Glomerular endothelial cell (primary cell): ENCODE measurements at regions not wholly inside any gene's neighbourhood (a gene's known extent, or its start where the extent isn't known, plus 50 kb on each side); places are given as distances from the start of the nearest gene placed in this dataset.
"Not testable (repeated sequence)": the region's sequence is repeated elsewhere in the genome, so short reads cannot be mapped to it uniquely, and the experiment has no call there.

Experiments used
- DNase-seq: peaks from one replicate; pipeline ENCODE4 v3.0.0-alpha.2; 2011; ENCODE audit warnings: low read depth, low spot score; ENCODE audit errors: extremely low read depth

- not testable (repeated sequence) for DNase-seq
Observed at GRCh38 chr6:3672339-3672738, 79.2 kb downstream of the PXDC1 start.

DNA sequence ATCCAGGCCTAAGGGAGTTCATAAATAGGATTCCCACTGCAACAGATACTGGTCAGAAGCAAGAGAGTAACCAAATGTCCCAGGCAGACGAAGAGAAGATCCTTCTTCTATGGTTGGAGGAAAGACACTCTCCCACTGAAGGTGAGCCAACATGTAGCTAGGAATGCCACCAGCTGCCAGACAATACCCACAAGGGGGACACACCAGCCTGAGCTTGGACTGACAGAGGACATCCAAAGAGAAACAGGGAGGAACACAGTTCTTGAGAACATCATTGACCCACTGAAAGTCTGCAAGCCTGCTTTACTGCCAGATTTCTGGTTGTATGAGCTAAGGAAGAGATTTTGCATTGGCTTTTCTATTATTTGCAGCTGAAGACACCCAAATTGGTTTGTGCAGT lies 80.1 kb downstream of the PXDC1 start:
- DNase-seq: no peak

- no peak for DNase-seq
Observed at GRCh38 chr6:3670356-3670755, 81.2 kb downstream of the PXDC1 start.

DNA sequence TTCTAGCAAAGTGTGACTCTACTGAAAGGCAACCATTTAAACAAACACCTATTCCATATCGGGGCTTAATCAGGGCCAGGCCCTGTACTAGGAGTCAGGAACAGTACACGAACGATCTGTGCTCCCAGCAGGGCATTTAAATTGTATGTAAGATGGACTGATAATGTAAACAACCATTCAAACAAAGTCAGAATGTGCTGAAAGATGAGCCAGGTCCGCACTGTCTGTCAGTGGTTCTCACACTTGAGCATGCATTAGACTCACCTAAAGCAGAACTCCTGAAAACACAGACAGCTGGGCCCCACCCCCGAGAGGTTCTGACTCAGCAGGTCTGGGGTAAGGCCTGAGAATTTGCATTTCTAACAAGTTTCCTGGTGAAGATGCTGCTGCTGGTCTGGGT lies 81.6 kb downstream of the PXDC1 start:
- DNase-seq: no peak

DNA sequence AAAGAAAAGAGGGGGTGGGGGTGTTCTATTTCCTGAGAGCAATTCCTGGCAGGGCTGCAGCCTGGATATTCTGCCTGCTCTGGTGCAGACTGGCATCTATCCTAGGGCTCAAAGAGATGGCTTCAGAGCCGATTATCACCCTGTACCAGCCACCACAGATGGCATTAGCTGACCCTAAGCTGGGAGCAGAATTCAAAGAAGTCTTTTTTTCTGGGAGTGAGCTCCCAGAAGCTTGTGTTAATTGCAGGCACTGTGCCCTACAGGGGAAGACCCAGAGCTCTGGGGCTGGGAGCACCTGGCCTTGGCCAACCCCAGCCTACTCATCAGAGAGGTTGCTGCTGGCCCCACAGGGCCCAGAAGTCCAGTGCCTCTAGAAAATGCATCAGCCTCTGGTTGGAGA lies 85.9 kb downstream of the PXDC1 start:
- no peak for DNase-seq

DNA sequence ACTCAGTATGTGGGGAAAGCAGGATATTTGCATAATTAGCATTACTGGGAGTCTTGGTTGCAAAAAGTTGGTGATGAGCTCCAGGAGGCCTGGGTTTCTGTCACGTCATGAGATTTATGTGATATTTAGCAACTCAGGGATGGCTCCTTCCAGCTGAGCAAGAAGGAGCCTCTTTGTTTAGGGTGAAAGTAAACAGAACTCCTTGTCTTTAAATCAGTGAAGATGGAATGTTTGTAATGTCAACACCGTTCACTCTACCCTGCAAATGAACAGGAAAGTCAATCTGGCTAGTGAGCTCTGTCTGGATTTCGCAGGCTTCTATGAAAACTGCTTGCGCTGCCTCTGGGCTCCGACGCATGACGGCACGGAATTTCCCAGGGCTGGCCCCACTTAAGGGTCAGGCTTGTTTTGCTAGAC lies 86.9 kb downstream of the PXDC1 start:
- no peak for DNase-seq

DNA sequence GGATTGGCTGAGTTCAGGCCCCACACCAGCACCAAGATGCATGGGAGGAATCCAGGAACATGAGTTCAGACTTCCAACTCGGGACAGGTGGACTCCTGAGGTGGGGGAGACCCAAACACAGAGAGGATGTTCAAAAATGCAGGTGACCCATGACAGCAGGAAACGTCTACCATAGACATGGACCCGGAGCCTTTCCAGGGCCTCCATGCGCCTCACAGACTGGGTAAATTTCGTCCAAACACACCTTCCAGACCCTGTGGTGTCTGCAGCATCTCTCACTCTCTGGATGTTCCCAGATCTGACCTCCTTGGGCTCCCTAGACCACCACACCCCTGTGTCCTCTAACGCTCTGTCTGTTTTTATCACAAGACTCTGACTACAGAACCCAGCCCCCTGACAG lies 87.7 kb downstream of the PXDC1 start:
- DNase-seq: no peak

DNA sequence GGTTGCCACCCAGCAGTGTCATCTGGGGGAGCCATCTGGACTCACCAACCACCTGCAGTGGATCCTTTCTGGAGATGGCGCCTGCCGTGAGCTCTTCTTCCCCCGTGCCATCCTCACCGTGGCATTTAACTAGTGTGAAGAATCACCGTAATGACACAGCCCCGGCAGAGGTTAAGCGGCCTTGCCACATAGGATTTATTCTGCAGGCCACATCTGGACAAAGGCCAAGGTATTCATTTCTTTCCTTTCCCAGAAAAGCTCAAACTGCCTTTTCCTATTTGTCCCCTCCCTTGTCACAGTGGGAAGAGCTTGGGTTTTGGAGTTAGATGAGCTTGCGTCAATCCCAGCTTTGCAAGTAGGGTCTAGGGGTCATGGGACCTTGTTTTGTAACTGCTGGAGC lies 88.4 kb downstream of the PXDC1 start:
- DNase-seq: no peak

DNA sequence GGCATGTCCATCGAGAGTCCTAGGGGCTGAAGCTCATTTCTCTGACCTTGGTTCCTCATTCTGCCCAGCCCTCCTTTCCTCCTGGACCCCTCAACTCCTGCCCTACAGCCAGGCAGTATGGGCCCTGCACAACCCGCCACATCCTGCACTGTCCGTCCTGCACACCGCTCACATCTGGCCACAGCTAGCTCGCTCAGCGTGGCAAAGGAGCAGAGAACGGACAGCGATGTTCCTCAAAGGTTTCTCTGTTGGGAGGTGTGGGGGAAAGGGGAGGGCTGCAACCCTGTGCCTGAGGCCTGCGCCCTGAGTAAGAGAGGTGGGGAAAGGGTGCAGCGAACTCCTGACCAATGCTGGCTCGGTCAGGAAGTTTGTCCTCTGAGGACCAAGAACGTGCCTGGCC lies 90.1 kb downstream of the PXDC1 start:
- no peak for DNase-seq

GRCh38 chr6:3660473-3660872 lies 91.0 kb downstream of the PXDC1 start:
- DNase-seq: no peak

GRCh38 chr6:3659748-3660147 lies 91.8 kb downstream of the PXDC1 start:
- DNase-seq: no peak

GRCh38 chr6:3656076-3656475 lies 95.4 kb downstream of the PXDC1 start:
- DNase-seq: no peak

DNA sequence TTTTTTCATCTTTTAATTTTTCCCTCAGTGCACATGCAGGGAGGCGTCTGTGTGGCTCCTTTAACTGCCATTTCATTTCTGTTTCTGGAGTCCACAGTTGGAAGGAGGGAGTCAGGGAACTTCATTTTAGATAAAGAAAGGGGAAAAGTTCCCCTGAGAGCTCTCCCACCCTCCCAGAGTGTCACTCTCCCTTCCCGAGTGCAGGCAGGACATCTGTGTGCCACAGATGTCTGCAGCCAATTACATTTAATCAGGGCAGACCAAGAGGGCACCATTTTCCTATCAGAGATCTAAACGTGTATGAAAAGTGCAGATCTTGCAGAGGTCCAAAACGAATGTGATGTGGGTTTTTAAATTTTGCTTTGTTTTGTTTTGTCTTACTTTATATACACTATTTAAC lies 96.6 kb downstream of the PXDC1 start:
- no peak for DNase-seq

DNA sequence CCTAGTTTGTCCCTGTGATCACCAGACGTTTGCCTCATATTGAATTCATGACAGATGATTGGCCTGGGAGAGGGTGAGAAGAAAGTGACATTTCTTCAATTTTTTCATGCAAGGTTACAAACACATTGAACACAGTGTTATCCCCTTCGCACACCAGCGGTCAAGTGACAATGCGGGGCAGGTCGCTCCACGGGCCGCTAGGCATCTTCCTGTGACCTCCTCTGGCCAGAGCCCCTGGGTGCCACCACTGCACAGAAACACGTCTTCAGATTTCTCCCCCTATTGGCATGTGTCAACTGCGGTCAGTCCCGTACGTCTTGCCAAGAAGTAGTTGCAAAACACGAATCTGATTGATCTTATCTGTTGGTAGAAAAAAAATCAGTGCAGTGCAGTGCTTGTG lies 97.1 kb downstream of the PXDC1 start:
- DNase-seq: no peak

- DNase-seq: no peak
Observed at GRCh38 chr6:3653528-3654070, 97.9 kb downstream of the PXDC1 start.

GRCh38 chr6:3651698-3652229 lies 99.7 kb downstream of the PXDC1 start:
- DNase-seq: no peak

DNA sequence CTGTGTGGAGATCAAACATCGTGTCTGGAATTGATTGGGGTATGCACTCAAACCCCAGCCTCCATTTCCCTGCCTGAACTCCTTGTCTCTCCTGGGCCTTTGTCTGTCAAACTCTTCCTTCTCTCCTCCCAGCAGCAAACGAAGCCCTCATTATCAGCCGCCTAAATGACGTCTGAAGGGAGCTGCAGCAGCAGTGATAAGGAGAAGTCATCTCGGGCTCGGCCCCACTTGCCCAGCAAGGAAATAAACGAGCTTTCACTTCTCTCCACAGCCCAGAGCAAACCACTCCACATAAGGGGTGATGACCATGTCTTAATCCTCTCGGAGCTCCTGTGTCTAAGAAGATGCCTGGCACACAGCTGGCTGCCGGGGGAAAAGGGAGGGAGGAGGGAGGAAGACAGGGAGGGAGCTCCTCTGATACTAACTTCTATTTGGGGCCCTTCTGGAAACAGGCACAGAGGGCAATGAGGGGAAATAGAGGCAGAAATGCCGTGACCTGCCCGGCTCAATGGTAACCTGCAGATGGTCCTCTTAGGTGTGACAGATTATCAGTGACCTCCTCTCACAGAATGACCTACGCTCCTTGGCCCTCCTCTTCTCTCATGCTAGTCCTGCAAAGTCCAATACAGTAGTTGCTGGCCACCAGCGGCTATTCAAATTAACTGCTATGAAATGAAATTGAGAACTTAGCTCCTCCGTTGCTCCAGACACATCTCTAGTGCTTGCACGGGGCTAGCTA lies 100.4 kb downstream of the PXDC1 start:
- no peak for DNase-seq

GRCh38 chr6:3650076-3650958 lies 101.2 kb downstream of the PXDC1 start:
- DNase-seq: no peak

DNA sequence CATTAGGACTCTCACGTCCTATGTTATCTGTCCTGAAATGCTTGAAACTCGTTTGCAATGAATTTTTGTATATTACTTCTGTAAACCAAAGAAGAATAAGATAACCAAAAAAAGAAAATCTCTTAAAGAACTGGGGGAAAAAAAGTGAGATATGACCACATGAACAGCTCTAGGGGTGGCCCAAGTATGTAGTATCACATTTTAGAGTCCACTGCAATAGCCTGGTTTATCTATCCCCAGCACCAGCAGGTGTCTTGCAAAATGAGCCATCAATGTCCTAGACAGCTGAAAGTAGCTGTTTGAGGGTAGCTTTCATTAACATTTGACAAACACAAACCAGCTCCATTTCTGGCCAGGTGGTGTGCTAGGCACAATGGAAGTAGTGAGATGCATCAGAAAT lies 102.8 kb downstream of the PXDC1 start:
- DNase-seq: no peak

DNA sequence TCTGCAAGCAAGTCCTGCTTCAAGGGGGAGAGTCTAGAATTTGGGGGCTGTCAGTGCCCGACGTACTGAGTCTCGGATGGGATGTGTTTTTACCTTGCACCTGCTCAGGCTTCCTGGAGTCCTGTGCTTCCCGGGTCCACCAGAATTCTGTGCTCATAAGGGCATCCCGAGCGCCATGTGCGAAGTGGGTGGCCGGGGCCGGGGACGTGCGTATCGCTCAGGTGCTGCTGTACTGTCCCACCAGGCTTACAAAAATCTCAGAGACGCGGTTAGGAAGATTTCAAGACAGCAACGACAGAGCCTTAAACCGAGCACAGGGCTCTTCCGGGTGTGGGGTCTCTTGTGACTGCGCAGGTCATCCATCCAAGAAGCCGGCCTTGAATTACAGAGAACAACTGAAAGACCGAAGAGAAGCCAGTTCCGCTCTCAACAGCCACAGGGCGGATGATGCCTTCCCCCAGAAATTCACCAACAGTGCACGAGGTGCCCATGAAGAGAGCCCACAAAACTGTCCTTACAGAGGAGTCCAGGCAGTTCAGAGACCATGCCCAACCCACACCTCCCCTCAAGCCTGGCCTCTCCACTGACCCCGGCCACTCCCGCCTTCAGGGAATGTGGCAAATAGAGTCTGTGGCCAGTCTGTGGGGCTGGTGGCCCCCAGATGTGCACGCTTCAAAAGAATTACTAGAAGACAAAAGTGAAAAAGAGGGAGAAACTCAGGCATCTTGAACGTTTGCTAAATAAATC lies 104.7 kb downstream of the PXDC1 start:
- no peak for DNase-seq

- no peak for DNase-seq
Observed at GRCh38 chr6:3644739-3645012, 106.8 kb downstream of the PXDC1 start.
